ENCODE measurements at regions not wholly inside any gene's neighbourhood (a gene's known extent, or its start where the extent isn't known, plus 50 kb on each side); places are given as distances from the start of the nearest gene placed in this dataset.

- Histone ChIP-seq H3K27me3 (ENCODE audit: control insufficient read depth, insufficient read depth, low read length) (no peaks in the 10 kb centered on the region), H3K9ac (ENCODE audit: low read depth, low read length) (no peak overlapping the region), H3K4me3 (ENCODE audit: low read depth, low read length) (no peak overlapping the region), H3K27ac (ENCODE audit: low read depth, low read length) (no peak overlapping the region), H3K9me3 (ENCODE audit: control insufficient read depth, insufficient read depth, low read length) (no peaks in the 10 kb centered on the region), H3K36me3 (ENCODE audit: control insufficient read depth, insufficient read depth, low read length) (no peaks in the 10 kb centered on the region), H3K4me1 (ENCODE audit: control insufficient read depth, insufficient read depth, low read length) (no peaks in the 10 kb centered on the region)
Measured at GRCh38 chr6:18317850-18318249, 53.5 kb upstream of the DEK start.

- Histone ChIP-seq H3K36me3 (ENCODE audit: control insufficient read depth, insufficient read depth, low read length) (no peaks in the 10 kb centered on the region), H3K4me3 (ENCODE audit: low read depth, low read length) (no peak overlapping the region), H3K9me3 (ENCODE audit: control insufficient read depth, insufficient read depth, low read length) (no peaks in the 10 kb centered on the region), H3K27ac (ENCODE audit: low read depth, low read length) (no peak overlapping the region), H3K9ac (ENCODE audit: low read depth, low read length) (no peak overlapping the region), H3K4me1 (ENCODE audit: control insufficient read depth, insufficient read depth, low read length) (no peaks in the 10 kb centered on the region), H3K27me3 (ENCODE audit: control insufficient read depth, insufficient read depth, low read length) (no peaks in the 10 kb centered on the region)
Measured at GRCh38 chr6:18314317-18314997, 50.1 kb upstream of the DEK start.

All from HUES48 (cell line).